Fibroblast of villous mesenchyme (primary cell): ENCODE measurements at regions not wholly inside any gene's neighbourhood (a gene's known extent, or its start where the extent isn't known, plus 50 kb on each side); places are given as distances from the start of the nearest gene placed in this dataset.

Source experiments
- DNase-seq: peaks from one replicate; pipeline ENCODE4 v3.0.0-alpha.2; 2010; ENCODE audit warnings: low read depth
- H3K4me3 ChIP-seq: 2 replicates; pipeline ENCODE4 v1.5.1; 2011; ENCODE audit warnings: low read depth, mild to moderate bottlenecking, low read length
- CTCF ChIP-seq: IDR thresholded peaks from 2 replicates; pipeline ENCODE4 v1.5.1; 2012; ENCODE audit warnings: low read depth, mild to moderate bottlenecking, low read length; ENCODE audit not compliant: insufficient read depth

GRCh38 chr2:204072443-204073324 lies 136.1 kb downstream of the ICOS start:
- DNase-seq: peak; percentile 11
- peak; percentile 41 for TF ChIP-seq CTCF
- no peak overlapping the region for H3K4me3 ChIP-seq

- H3K4me3 ChIP-seq: no peak overlapping the region
- DNase-seq: peak; percentile 22
- TF ChIP-seq CTCF: no peak
These were observed 137.9 kb downstream of the ICOS start for GRCh38 chr2:204074456-204074855.

- no peak for DNase-seq
- no peak for TF ChIP-seq CTCF
These were observed 141.6 kb downstream of the ICOS start for GRCh38 chr2:204078003-204078698.

GRCh38 chr2:204081487-204082425 lies 145.2 kb downstream of the ICOS start:
- no peak for TF ChIP-seq CTCF
- no peak for DNase-seq
- no peak overlapping the region for H3K4me3 ChIP-seq

More at GRCh38 chr2:204078003-204078698, 141.6 kb downstream of the ICOS start:
- H3K4me3 ChIP-seq: no peak overlapping the region

GRCh38 chr2:204086167-204086566 lies 149.6 kb downstream of the ICOS start:
- peak; percentile 6 for DNase-seq
- TF ChIP-seq CTCF: no peak
- no peak overlapping the region for H3K4me3 ChIP-seq

- no peak overlapping the region for H3K4me3 ChIP-seq
- no peak for DNase-seq
- TF ChIP-seq CTCF: no peak
These were observed 152.5 kb downstream of the ICOS start for GRCh38 chr2:204089105-204089504.
